Peyer's patch (tissue), 4 donors: ENCODE measurements at regions not wholly inside any gene's neighbourhood (a gene's known extent, or its start where the extent isn't known, plus 50 kb on each side); places are given as distances from the start of the nearest gene placed in this dataset.

Source experiments
- DNase-seq, 3 donors: peaks; one replicate each; pipeline ENCODE4 v3.0.0-alpha.2; 2017 to 2019
- H3K27ac ChIP-seq, 4 donors: fragments of 200-600 bp; sonication (generic); one replicate each; pipeline ENCODE4 v1.5.1; 2016 to 2019
- H3K27me3 ChIP-seq, 2 donors: fragments of 200-600 bp; sonication (generic); one replicate each; pipeline ENCODE4 v1.5.1; 2019
- H3K36me3 ChIP-seq, 3 donors: fragments of 200-600 bp; sonication (generic); one replicate each; pipeline ENCODE4 v1.5.1; 2016 to 2019
- H3K4me1 ChIP-seq, 4 donors: fragments of 200-600 bp; sonication (generic); one replicate each; pipeline ENCODE4 v1.5.1; 2016 to 2019
- H3K4me3 ChIP-seq, 4 donors: fragments of 200-600 bp; sonication (generic); 1 replicate in 3 of 4; 2 replicates in 1 of 4; pipeline ENCODE4 v1.5.1; 2016 to 2019; ENCODE audit warnings: mild to moderate bottlenecking in 1 of 4
- H3K9me3 ChIP-seq, 4 donors: fragments of 200-600 bp; sonication (generic); one replicate each; pipeline ENCODE4 v1.5.1; 2016 to 2019; ENCODE audit warnings: mild to moderate bottlenecking in 1 of 4
- POLR2A ChIP-seq, 2 donors: fragments of 450-650 bp; IDR thresholded peaks; one replicate each; pipeline ENCODE4 v1.5.1; 2017; ENCODE audit warnings: antibody characterized with exemption in 2 of 2, mild to moderate bottlenecking in 2 of 2, moderate library complexity in 2 of 2
- TF ChIP-seq, protein P1 (sequence below), 6 experiments: fragments of 450-650 bp in 4 of 6; fragments of 200-600 bp in 2 of 6; sonication (generic) in 1 of 6; IDR thresholded peaks; one replicate each; pipeline ENCODE4 v1.5.1; 2017 to 2019; ENCODE audit warnings: antibody characterized with exemption in 6 of 6, mild to moderate bottlenecking in 3 of 6, moderate library complexity in 1 of 6

DNA sequence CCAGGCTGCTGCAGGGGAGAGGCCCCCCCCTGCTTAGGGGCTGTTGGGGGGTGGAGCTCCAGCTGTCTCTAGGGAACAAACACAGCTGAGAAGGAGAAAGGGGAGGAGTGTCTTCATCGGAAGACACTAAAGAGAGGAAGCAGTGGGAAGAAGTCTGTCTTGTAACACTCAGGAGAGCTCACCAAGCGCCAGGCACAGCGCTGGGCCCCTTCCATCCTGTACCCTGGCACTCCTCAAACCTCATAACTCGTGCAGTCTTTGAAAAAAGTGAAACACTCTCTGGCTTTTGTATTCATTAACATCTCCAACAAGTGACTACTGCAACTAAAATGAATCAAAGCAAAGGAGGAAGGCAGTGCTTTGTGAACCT lies 67.4 kb upstream of the PRDM11 start:
- H3K27ac ChIP-seq: peak overlapping the region in 2 of 4 donors; percentile 40 to 59
- TF ChIP-seq, protein P1, sequence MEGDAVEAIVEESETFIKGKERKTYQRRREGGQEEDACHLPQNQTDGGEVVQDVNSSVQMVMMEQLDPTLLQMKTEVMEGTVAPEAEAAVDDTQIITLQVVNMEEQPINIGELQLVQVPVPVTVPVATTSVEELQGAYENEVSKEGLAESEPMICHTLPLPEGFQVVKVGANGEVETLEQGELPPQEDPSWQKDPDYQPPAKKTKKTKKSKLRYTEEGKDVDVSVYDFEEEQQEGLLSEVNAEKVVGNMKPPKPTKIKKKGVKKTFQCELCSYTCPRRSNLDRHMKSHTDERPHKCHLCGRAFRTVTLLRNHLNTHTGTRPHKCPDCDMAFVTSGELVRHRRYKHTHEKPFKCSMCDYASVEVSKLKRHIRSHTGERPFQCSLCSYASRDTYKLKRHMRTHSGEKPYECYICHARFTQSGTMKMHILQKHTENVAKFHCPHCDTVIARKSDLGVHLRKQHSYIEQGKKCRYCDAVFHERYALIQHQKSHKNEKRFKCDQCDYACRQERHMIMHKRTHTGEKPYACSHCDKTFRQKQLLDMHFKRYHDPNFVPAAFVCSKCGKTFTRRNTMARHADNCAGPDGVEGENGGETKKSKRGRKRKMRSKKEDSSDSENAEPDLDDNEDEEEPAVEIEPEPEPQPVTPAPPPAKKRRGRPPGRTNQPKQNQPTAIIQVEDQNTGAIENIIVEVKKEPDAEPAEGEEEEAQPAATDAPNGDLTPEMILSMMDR (IDR thresholded peaks at IDR 0.05): no peak
- no peak for TF ChIP-seq POLR2A (IDR thresholded peaks at IDR 0.05)
- H3K4me3 ChIP-seq: no peak overlapping the region
- H3K27me3 ChIP-seq: no peaks in the 10 kb centered on the region
- H3K4me1 ChIP-seq: peaks cover 0 to 21% (median 13%) of the 10 kb centered on the region in 4 donors
- no peak for DNase-seq
- H3K36me3 ChIP-seq: no peaks in the 10 kb centered on the region
- no peaks in the 10 kb centered on the region for H3K9me3 ChIP-seq

DNA sequence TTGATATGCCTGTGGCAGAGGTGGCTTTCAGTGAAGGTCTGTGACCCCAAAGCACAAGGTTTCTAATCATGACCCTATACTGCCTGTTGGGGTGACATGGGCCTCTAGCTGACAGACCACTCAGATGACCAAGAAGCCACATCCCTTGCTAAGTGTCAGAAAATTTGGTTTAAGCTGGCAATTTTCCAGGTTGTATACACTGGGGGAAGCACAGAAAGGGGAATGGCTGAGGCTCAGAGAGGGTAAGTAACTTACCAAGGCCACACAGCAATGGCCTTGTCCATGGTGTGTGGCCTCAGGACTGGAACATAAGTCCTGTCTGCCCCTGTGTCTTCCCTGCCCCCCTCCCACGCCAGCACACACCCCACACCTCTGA lies 66.9 kb upstream of the PRDM11 start:
- TF ChIP-seq, protein P1 (IDR thresholded peaks at IDR 0.05): no peak
- TF ChIP-seq POLR2A (IDR thresholded peaks at IDR 0.05): no peak
- peak overlapping the region; percentile 16 to 59 (median 26) for H3K27ac ChIP-seq
- H3K9me3 ChIP-seq: no peaks in the 10 kb centered on the region
- peaks cover 0 to 21% (median 13%) of the 10 kb centered on the region in 4 donors for H3K4me1 ChIP-seq
- H3K4me3 ChIP-seq: no peak overlapping the region
- H3K36me3 ChIP-seq: no peaks in the 10 kb centered on the region
- H3K27me3 ChIP-seq: no peaks in the 10 kb centered on the region
- DNase-seq: no peak

DNA sequence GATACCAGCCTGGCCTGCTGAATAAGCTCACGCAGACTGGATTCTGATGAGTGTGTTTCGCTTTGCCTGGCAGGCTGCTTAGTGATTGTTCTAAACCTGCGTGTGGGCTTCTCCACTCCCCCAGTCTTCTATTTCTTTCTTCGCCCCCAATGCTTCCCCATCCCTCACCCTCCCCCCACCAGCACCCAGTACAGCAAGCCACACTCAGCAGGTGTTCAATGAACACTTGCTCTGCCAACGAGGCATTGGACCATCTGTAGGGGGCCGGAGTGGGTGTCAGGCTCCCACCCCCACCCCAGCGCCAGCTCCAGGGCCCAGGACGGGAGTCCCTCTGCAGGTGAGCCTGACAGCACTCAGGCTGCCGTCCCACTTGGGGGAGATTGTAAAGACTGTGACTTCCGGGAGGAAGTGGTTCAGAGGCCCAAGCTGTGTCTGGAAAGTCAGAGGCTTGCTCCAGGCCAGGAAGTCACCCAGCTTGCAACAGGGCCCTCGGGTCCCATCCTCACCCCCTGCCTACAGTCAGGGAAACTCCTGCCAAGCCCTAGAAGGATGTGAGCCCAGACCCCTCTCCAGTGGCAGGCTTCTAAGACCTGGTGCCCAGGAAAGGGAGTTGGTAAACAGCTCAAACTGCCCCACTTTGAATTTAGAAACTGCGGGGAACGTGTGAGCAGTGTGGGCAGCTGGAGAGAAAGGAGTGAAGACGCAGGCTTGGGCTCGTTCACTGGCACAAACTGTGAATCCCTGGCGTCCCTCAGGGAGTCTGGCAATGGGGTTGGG lies 66.3 kb upstream of the PRDM11 start:
- Histone ChIP-seq H3K9me3 (no peaks in the 10 kb centered on the region), H3K27ac (peak overlapping the region; percentile 16 to 59 (median 26)), H3K4me1 (peaks cover 0 to 21% (median 13%) of the 10 kb centered on the region in 4 donors), H3K27me3 (no peaks in the 10 kb centered on the region), H3K4me3 (no peak overlapping the region), H3K36me3 (no peaks in the 10 kb centered on the region)
- peak in 2 of 3 donors; percentile 84 to 86 for DNase-seq
- TF ChIP-seq, protein P1 (IDR thresholded peaks at IDR 0.05): no peak
- no peak for TF ChIP-seq POLR2A (IDR thresholded peaks at IDR 0.05)

DNA sequence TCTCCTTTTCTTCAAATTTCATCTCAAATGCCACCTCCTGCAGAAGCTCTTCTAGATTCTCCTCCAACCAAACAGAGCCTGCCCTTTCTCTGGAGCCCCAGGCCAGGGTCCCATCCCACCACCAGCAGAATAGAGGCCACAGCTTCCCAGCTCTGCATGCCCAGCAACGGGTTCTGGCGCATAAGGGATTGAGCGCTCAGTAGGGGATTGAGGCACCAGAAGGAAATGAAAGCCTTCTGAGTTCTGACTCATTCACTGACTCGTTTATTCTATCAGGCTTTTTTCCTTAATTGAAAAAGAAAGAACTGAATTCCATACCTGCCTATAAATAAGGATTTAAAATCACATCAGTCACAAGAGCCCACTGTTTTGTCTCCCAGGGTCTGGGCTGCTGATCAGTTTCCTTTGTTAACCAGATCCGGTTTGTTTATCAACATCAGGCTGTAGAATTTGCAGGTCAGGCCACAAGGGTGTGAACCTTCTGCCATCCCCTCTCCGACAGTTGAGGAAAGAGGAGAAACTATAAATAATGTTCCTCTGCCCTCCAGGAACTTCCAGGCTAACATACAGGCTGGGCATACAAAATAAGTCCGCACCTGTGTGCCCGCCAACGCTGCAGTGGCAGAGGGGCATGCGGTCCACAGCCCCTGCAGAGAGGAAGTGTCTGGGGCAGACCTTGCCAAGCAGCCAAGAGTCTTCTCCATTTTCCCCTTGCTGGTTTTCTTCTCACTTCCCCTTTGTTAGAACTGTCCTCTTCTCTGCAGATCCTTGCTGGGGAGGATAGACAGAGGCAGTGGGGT lies 63.5 kb upstream of the PRDM11 start:
- no peaks in the 10 kb centered on the region for H3K27me3 ChIP-seq
- H3K4me1 ChIP-seq: peaks cover 0 to 33% (median 13%) of the 10 kb centered on the region in 4 donors
- TF ChIP-seq, protein P1 (IDR thresholded peaks at IDR 0.05): no peak
- no peak for TF ChIP-seq POLR2A (IDR thresholded peaks at IDR 0.05)
- H3K27ac ChIP-seq: peak overlapping the region in 1 of 4 donors; percentile 69
- H3K36me3 ChIP-seq: no peaks in the 10 kb centered on the region
- H3K4me3 ChIP-seq: no peak overlapping the region
- peak in 2 of 3 donors; percentile 66 to 69 for DNase-seq
- no peaks in the 10 kb centered on the region for H3K9me3 ChIP-seq

DNA sequence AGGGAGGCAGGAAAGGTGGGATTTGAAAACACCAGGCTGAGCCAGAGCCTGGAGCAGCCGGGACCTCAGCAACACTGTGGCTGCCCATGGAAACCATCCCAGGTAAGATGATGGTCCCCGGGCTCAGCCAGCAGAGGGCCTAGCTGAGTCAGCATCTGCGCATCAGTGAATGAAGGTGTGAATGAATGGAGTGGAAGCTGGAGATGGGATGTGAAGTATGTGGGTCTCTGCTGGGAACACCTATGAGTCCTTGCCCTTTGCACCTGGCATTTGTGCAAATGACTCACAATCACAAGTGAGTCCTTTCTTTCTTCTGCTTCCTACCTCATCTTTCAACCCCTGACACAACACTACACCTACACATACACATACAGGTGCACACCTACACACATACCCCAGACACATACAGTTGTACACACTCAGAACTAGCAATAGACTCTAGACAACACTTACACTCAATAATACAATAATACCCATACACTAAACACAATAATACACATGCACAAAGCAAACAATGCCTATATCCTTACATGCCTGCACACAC lies 62.8 kb upstream of the PRDM11 start:
- no peaks in the 10 kb centered on the region for H3K36me3 ChIP-seq
- H3K4me3 ChIP-seq: no peak overlapping the region
- DNase-seq: peak in 2 of 3 donors; percentile 39 to 57
- no peaks in the 10 kb centered on the region for H3K9me3 ChIP-seq
- no peaks in the 10 kb centered on the region for H3K27me3 ChIP-seq
- peak overlapping the region in 1 of 4 donors; percentile 69 for H3K27ac ChIP-seq
- TF ChIP-seq POLR2A (IDR thresholded peaks at IDR 0.05): no peak
- TF ChIP-seq, protein P1 (IDR thresholded peaks at IDR 0.05): peak in 2 of 6 experiments; percentile 22 to 33
- peaks cover 0 to 39% (median 13%) of the 10 kb centered on the region in 4 donors for H3K4me1 ChIP-seq
